ENCODE measurements at regions not wholly inside any gene's neighbourhood (a gene's known extent, or its start where the extent isn't known, plus 50 kb on each side); places are given as distances from the start of the nearest gene placed in this dataset.

DNA sequence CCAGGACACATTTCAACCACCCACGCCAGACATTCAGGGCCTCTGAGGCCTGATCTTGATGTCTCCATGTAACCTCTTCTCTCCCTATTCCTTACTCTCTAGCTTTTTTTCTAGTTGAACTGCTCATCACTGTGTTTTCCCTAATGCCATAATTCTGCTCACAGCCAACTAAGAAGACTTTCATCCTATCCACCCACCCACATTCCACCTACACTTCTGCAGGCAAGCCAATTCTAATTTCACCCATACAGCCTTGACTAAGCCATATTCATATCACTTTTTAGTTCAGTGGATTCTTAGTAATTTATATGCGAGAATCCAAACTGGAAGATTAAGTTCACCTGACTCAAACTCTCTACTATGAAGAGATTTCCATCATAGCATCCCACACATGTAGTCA is 394.4 kb downstream of the INSC start:
- no peak for DNase-seq
- in situ Hi-C loops (cut with HindIII; ENCODE audit: low pct_ligation_motif_present, low pct_unique_long_range_greater_than_20kb, low sequenced_read_pairs) = no loop called here

GRCh38 chr11:15519124-15519791 is 404.5 kb downstream of the INSC start:
- in situ Hi-C loops (cut with HindIII; ENCODE audit: low pct_ligation_motif_present, low pct_unique_long_range_greater_than_20kb, low sequenced_read_pairs) = no loop called here
- DNase-seq = no peak

DNA sequence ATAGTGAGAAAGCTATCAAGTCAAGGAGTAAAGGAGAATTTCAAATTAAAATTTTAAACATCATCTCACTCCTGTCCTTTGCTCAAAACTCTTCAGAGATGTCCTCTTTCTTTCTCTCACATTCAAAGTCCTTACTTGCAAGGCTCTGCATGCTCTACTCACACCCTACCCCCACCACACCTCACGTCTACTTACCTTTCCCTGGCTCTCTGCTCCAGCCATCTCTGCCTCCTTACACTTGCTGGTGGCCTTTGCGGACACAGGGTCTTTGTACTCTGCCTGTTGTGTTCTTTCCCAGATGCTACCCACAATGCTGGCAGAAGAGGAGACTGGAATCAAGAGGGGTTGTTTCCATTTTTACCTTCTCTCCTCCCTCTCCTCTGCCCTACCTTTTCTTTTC is 405.2 kb downstream of the INSC start:
- in situ Hi-C loops (cut with HindIII; ENCODE audit: low pct_ligation_motif_present, low pct_unique_long_range_greater_than_20kb, low sequenced_read_pairs) = no loop called here
- no peak for DNase-seq

DNA sequence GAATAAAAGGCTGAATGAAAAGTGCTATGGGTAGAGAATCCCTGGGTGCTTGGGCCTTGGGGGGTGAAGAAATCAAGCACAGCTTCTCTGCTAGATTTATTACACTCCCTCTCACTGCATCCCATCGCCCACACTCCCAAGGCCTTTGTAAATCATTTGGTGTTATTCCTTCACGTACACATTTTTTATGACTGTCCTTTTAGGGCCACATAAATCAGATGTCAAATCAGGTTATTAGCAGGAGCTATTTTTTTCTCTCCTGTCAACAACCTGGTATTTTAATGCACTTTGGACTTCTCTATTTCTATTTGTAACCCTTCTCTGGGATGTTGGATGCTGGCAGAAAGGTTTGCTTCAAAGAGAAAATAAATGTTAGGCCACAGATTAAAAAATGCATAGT is 408.8 kb downstream of the INSC start:
- in situ Hi-C loops (cut with HindIII; ENCODE audit: low pct_ligation_motif_present, low pct_unique_long_range_greater_than_20kb, low sequenced_read_pairs) = no loop called here
- no peak for DNase-seq

DNA sequence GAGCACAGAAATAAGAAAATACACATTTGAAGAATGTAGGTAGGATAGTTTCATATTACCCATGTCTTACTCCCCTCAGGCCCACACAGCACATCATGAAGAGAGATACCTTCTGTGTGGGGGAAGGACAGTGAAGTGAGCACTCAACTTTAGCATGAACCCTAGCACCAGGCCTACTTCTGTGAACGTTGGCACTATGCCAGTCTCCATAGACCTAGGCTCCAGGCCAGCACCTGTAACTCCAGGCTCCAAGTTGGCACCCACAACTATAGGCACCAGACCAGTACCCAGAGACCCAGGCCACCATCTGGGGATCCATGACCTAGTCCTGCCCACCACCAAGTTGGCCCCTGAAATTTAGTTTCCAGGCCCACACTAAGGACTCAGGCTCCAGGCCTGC is 410.9 kb downstream of the INSC start:
- in situ Hi-C loops (cut with HindIII; ENCODE audit: low pct_ligation_motif_present, low pct_unique_long_range_greater_than_20kb, low sequenced_read_pairs) = no loop called here
- no peak for DNase-seq

DNA sequence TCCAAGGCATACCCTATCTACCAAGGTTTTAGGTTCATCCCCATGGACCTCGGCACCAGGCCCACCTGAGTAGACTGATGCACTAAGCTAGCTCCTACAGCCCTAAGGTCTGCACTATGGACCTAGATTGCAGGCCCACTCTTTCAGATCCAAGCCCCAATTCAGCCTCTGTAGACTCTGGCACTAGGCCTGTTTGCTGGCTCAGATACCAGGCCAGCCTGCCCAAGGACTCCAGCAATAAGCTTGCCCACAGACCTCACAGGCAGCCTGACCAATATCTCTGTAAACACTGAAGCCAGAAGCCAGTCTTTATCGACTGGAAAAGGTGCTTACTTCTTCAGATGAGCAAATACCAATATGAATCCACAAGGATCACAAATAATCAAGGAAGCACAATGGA is 411.3 kb downstream of the INSC start:
- in situ Hi-C loops (cut with HindIII; ENCODE audit: low pct_ligation_motif_present, low pct_unique_long_range_greater_than_20kb, low sequenced_read_pairs) = no loop called here
- no peak for DNase-seq

DNA sequence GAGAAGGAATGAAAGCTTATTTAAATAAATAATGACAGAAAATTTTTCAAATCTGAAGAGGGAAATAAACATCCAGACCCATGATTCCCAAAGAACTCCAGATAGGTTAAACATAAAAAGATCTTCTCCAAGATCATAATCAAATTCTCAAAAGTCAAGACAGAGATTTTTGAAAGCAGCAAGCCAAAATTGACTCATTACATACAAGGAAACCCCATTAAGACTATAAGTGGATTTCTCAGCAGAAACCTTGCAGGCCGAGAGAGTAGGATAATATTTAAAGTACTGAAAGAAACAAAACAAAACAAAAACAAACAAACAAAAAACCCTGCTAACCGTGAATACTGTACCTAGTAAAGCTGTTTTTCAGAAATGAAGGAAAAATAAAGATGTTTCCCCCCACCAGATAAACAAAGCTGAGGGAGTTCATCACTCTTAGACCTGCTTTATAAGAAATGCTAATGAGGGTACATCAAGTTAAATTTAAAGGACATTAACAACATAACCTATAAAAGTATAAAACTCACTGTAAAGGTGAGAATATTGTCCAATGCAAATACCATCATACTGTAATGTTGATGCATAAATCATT is 412.2 kb downstream of the INSC start:
- DNase-seq = no peak
- in situ Hi-C loops (cut with HindIII; ENCODE audit: low pct_ligation_motif_present, low pct_unique_long_range_greater_than_20kb, low sequenced_read_pairs) = no loop called here

DNA sequence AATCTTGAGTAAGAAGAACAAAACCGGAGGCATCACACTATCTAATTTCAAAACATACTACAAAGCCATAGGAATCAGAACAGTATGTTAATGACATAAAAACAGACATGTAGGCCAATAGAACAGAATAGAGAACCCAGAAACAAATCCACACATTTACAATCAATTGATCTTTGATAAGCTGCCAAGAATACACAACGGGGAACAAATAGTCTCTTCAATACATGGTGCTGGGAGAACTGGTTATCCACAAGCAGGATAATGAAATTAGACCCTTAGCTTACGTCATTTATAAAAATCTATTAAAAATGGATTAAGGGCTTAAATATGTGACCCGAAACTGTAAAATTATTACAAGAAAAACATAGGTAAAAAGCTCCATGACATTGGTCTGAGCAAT is 417.7 kb downstream of the INSC start:
- DNase-seq = no peak
- in situ Hi-C loops (cut with HindIII; ENCODE audit: low pct_ligation_motif_present, low pct_unique_long_range_greater_than_20kb, low sequenced_read_pairs) = no loop called here

DNA sequence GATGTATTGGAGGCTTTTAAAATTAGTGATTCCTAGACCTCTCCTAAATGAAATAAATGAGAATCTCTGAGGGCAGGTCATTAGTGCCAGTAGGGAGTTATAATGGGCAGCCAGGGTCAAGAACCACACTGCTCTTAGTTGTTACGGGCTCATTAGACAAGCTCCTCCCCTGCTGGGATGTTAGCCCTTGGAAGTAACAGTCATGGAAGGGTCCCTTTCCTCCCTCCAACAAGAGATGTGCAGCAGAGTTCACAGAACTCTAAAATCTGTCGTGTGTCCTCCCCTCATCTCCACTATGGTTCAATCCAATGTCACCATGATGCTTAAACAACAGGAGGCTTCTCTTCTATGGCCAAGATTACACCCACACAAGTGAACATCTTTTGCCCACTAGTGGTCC is 419.5 kb downstream of the INSC start:
- no peak for DNase-seq
- in situ Hi-C loops (cut with HindIII; ENCODE audit: low pct_ligation_motif_present, low pct_unique_long_range_greater_than_20kb, low sequenced_read_pairs) = no loop called here

GRCh38 chr11:15535414-15535813 is 420.7 kb downstream of the INSC start:
- in situ Hi-C loops (cut with HindIII; ENCODE audit: low pct_ligation_motif_present, low pct_unique_long_range_greater_than_20kb, low sequenced_read_pairs) = no loop called here
- no peak for DNase-seq

- no peak for DNase-seq
- in situ Hi-C loops (cut with HindIII; ENCODE audit: low pct_ligation_motif_present, low pct_unique_long_range_greater_than_20kb, low sequenced_read_pairs) = no loop called here
Observed at GRCh38 chr11:15536438-15536837, 421.7 kb downstream of the INSC start.

DNA sequence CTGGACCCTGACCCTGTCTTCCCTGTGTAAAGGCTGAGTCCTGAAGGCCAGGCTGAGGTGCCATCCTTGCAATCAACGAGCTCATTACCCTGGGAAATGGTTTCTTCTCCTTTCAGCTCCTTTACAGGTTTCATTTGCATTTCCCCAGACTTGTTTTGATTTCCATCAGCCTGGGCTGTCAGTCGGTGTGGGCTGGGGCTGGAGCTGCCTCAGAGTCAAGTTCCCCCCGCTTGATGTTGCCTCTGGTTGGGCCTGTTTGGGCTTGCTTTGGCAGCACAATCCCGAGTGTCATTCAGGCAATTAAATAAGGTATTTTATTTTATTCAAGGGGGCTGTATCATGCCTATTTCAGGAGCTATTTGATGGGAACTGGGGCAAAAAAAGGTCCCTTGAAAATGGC is 424.9 kb downstream of the INSC start:
- in situ Hi-C loops (cut with HindIII; ENCODE audit: low pct_ligation_motif_present, low pct_unique_long_range_greater_than_20kb, low sequenced_read_pairs) = no loop called here
- no peak for DNase-seq

- no peak for DNase-seq
- in situ Hi-C loops (cut with HindIII; ENCODE audit: low pct_ligation_motif_present, low pct_unique_long_range_greater_than_20kb, low sequenced_read_pairs) = no loop called here
Observed at GRCh38 chr11:15541079-15541478, 426.4 kb downstream of the INSC start.

GRCh38 chr11:15544353-15544752 is 429.6 kb downstream of the INSC start:
- in situ Hi-C loops (cut with HindIII; ENCODE audit: low pct_ligation_motif_present, low pct_unique_long_range_greater_than_20kb, low sequenced_read_pairs) = no loop called here
- DNase-seq = no peak

DNA sequence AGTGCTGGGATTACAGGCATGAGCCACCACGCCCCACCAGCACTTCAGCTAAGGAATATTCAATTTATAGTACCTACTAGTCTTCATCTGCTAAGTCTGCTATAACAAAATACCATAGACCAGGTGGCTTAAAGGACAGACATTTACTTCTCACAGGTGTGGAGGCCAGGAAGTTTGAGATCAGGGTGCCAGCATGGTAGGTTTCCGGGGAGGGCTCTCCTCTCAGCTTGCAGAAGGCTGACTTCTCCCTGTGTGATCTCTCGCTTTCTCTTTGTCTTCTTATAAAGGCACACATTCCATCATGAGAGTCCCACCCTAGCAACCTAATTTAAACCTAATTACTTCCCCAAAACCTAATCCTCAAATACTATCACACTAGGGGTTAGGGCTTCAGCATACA is 433.0 kb downstream of the INSC start:
- in situ Hi-C loops (cut with HindIII; ENCODE audit: low pct_ligation_motif_present, low pct_unique_long_range_greater_than_20kb, low sequenced_read_pairs) = no loop called here

DNA sequence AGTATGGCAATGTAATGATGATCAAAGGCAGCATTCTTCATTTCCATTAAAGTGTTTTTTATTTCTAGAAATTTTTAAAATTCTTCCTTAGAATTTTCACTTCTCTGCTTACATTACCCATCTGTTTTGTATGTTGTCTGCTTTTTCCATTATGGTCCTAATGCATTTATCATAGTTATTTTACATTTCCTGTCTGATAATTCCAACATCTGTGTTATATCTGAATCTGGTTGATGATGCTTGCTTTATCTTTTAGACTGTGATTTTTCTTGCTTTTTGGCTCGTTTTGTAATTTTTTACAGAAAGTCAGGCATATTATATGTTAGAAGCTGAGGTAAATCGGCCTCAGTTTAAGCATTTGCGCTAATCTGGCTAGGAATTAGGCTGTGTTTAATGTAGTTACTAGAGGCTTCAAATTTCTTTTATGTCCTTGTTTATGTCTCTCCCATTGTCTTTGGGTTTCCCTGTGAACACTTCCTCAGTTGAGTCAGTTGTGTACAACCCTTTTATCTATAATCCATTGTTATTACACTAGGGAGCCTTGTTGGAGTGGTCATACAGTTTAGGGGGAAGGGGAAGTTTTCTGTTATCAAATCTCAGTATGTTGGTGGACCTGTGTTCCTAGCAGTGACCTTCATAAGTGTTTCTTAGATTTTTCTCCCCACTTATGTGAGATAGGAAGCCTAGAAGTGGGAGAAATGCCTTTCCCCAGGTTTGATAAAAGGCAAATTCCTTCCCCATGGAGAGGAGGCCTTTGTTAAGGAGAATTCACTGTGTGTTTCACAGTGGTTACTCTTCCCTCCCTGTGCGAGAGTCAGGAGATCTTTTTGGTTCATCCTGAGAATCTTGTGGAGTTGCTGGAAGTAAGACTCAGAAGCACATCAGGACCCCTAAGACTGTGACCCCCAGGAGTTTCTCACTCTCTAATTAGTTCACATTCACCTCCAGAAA is 437.5 kb downstream of the INSC start:
- DNase-seq = no peak
- in situ Hi-C loops (cut with HindIII; ENCODE audit: low pct_ligation_motif_present, low pct_unique_long_range_greater_than_20kb, low sequenced_read_pairs) = no loop called here

More for the DNA sequence above, 433.0 kb downstream of the INSC start:
- no peak for DNase-seq

- in situ Hi-C loops (cut with HindIII; ENCODE audit: low pct_ligation_motif_present, low pct_unique_long_range_greater_than_20kb, low sequenced_read_pairs) = no loop called here
- no peak for DNase-seq
Observed at GRCh38 chr11:15555161-15555560, 440.4 kb downstream of the INSC start.

- in situ Hi-C loops (cut with HindIII; ENCODE audit: low pct_ligation_motif_present, low pct_unique_long_range_greater_than_20kb, low sequenced_read_pairs) = no loop called here
- no peak for DNase-seq
Observed at GRCh38 chr11:15557457-15558230, 442.9 kb downstream of the INSC start.

All from ACHN (cell line).